DMS53 treated with DMSO at 0.1 percent for 48 hours (cell line): ENCODE measurements at regions not wholly inside any gene's neighbourhood (a gene's known extent, or its start where the extent isn't known, plus 50 kb on each side); places are given as distances from the start of the nearest gene placed in this dataset.
A peak's percentile ranks its signal among the peaks of the same experiment; 100 is the strongest.
"Not testable (repeated sequence)": the region's sequence is repeated elsewhere in the genome, so short reads cannot be mapped to it uniquely, and the experiment has no call there.

ENCODE experiments used
- DNase-seq: peaks from one replicate; lab custom pipeline; 2025; ENCODE audit not compliant: unreplicated experiment; lab: John Stamatoyannopoulos, UW

DNA sequence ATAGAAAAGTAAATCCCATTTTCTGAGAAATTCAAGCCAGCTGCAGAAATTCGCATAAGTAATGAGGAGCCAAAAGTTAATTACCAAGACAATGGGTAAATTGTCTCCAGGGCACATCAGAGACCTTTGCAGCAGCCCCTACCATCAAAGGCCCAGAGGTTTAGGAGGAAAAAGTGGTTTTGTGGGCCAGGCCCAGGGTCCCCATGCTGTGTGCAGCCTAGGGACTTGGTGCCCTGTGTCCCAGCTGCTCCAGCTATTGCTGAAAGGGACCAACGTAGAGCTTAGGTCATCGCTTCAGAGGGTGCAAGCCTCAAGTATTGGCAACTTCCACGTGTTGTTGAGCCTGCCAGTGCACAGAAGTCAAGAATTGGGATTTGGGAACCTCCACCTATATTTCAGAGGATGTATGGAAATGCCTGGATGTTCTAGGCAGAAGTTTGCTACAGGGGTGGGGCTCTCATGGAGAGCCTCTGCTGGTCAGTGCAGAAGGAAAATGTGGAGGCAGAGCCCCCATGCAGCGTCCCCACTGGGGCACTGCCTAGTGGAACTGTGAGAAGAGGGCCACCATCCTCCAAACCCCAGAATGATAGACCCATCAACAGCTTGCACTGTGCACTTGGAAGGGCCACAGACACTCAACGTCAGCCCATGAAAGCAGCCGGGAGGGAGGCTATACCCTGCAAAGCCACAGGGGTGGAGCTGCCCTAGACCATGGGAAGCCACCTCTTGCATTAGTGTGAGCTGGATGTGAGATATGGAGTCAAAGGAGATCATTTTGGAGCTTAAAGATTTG, 731.3 kb upstream of the GRAMD2B start:
- DNase-seq: not testable (repeated sequence)

DNA sequence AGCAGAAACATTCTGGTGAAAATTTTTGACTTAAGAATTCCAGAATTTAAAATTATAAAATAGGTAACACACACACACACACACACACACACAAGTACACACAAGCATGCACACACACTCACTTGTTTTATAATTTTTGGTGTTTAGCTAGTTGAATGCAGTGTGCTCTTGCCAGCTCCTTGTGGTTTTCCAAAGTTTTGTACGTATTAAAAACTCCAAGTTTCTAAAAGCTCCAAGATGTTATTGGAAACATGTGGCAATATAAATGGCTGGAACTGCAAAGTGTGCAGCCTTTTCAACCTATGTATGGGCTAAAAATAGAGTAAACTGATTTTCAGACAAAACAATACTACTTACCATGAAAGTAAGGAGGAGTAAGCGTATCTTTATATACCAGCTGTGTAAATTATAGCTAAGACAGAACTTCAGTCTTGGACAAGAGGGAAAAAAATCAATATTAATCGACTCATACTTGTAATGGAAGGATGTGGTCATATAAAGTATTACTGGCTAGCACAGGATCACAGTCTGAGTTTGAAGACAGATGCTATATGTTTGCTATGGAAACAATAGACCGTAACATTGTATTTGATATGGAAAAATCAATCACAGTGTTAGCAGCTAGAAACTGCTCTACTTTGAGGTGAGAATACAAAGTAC, 727.1 kb upstream of the GRAMD2B start:
- DNase-seq: no peak

DNA sequence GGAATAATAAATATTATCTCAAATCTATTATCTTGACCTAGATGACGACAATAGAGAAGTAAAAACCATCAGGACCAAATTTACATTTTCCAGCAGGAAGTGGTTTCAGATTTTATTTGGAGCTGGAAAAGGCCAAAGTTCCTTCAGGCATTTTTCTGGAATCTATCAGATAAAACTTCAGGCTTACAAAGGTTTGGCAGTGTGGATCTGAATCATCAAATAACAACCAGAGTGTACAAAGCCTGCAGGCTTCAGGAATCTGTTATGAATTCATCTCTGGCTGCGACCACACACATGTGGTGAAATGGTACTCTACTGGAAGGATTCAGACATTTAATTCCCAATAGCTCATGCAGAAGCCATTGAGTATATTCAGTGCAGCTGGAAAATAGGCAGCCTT, 726.4 kb upstream of the GRAMD2B start:
- no peak for DNase-seq

GRCh38 chr5:125698420-125698819, 724.8 kb upstream of the GRAMD2B start:
- DNase-seq: no peak

- DNase-seq: peak; percentile 22
Observed at GRCh38 chr5:125699860-125700259, 723.3 kb upstream of the GRAMD2B start.

DNA sequence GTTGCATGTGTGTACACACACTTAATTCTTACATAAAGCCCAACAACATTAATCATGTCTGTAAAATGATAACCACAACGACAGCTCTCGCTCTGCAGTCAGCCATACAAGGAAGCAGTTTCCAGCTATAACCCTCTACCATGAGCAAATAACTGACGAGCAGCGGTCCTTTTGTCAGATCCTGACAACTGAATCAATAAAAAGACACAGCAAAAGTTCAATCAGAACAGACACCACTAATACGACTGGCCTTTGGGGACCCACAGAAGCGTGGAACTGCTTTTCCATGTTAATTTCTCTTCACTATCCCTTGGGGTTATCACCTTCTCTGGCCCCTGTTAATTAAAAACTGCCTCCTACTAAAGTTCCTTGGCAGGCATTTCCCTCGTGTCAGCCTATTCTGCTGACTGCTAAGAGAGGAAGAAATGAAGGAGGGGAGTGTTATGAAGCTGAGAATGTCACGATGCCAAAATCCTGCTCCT, 722.8 kb upstream of the GRAMD2B start:
- peak; percentile 90 for DNase-seq

DNA sequence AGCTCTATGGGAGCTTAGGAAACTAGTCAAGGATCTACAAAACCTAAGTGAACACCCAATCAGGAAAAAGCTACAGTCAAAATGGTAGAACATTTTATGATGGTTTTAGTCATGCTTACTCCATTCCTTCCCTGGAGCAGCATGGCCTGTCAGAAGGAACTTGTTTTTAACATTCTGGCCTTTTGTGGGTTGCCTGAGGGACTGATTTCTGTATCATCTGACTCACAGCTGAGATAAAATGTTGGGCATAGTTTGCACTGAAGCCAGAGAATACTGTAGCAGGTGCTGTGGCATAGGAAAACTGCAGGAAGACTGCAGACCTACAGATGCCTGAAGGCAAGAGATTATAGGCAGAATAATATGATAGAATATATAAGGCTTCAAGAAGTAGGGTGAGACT, 719.6 kb upstream of the GRAMD2B start:
- DNase-seq: no peak

- no peak for DNase-seq
Observed at GRCh38 chr5:125704888-125705287, 718.3 kb upstream of the GRAMD2B start.

DNA sequence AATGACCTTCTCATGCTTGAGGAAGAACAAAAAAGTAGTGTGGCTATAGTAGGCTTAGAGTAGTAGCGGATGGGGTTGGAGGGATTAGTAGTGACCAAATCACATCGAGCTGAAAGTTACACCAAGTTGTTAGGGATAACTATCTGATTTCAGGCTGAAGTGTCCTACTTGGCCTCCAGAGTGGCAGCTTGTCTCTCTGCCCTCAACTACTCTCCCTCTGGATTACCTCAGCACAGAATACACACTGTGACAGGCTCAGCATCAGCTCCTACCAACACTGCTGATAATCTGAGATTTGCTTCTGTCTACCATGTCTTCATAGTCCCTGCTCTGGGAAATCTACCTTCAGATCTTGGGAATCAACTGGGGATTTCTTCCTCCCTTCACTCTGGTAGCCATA, 714.6 kb upstream of the GRAMD2B start:
- DNase-seq: no peak

DNA sequence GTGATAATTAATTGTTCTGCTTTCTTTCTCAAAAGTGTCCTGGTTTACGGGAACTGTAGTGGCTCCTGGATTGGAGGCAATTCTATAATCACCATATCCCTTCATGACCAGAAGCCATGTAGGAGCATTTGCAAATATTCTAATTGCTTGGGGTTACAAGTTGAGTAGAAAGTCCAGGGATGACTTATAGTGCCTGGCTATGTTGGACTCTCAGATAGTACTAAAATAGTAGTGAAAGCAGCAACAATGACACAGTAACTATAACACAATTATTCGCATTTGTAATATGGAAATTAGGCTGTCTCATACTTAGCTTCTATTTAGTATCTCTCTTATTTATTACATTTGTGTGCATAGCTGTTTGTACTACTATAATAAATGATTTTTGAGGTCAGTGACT, 712.5 kb upstream of the GRAMD2B start:
- no peak for DNase-seq

- DNase-seq: no peak
Observed at GRCh38 chr5:125712397-125712796, 710.8 kb upstream of the GRAMD2B start.

DNA sequence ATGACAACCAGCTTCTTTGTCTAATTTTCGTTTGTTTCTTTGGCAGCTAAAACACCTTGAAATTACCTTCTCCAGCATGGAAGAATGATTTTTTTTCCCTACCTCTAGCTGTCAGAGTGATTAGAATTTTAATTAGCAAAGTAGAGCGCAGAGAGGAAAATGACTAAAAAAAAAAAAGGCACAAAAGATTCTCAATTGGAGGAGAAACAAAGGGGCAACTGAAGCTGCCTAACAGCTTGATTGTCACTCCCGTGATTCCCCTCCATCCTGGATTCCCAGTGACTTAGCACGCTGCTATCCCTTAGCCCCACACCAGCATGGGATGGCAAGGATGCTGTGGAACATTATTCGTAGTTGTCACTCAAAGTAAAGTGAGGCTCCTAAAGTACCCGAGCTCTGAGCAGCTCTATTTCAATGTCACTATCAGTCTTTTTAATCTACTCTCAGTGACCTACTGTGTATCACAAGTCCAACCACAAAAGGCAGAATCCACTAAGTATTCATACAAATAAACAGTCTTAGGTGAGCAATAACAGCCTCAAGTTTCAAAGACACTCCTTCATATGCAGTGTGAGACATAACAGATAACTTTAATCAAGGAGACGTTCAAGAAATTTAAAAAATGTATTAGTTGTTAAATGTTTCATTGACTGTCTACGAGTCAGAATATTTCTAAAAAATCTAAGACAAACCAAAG, 710.0 kb upstream of the GRAMD2B start:
- DNase-seq: no peak

DNA sequence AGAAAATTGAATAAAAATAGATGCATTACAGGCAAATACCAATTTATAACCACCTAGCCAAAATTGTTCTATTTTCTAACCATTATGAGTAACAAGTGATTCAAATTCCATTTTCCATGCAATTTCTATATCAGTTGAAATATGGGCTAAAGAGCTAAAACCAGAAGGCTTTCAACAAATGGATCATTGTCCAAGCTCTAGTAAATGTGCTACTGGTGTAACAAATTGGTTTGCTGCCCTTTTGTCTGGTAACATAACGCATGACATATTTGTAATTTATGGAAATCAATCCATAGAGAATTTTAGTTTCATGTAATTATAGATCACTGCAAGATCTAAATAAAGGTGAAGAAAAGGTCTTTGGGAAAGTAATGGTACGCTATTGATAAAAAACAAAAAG, 708.0 kb upstream of the GRAMD2B start:
- no peak for DNase-seq

DNA sequence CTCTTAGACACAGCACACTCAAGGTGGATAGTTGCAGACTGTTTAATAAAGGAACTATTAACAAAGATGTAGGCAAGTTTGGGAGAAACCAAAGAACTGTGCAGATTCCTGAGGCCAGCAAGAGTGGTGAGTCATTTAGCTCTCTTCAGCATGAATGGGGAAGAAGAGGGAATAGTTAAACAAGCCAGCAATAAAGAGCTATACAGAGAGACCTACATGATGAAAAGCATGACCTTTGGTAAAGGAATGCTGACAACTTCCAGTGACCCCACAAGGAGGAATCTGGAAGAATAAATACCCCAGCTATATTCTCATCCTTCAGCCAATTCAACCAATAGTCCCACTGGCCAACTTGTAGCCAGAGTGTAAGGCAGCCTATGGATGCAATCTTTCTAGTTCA, 706.0 kb upstream of the GRAMD2B start:
- DNase-seq: peak; percentile 33

GRCh38 chr5:125719681-125720347, 703.4 kb upstream of the GRAMD2B start:
- peak; percentile 96 for DNase-seq

DNA sequence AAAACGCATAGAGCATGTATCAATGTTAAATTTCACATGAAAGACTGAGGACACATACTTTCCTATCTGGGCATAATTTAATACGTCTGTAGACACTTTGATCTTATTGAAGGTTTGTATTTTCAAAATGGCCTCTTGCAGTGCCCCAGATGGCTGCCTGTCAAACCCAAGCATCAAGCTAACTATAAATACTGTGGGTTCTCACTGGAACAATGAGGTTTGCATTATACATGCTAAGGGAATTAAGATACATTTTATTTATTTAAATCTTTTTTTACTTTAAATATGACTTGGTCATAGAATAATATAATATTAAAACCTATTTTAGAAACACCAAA, 702.9 kb upstream of the GRAMD2B start:
- DNase-seq: no peak

DNA sequence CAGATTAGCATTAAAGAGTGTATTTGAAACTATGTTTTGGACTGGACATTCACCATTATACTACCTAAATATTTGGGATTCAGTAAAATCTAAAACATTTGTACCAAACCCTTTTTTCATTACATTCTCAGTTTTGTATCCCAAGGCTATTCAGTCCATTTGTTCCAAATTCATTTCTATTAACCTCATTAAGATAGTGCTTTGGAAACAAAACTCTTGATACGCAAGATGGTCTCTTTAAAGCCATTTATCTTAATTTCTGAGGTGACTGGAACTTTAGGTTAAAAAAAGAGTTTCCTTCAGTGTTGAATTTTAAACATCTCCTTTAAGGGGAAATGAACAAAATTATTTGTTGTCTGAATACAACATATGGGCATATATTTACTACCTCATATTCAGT, 702.5 kb upstream of the GRAMD2B start:
- DNase-seq: no peak

- no peak for DNase-seq
Observed at GRCh38 chr5:125722550-125722949, 700.7 kb upstream of the GRAMD2B start.

DNA sequence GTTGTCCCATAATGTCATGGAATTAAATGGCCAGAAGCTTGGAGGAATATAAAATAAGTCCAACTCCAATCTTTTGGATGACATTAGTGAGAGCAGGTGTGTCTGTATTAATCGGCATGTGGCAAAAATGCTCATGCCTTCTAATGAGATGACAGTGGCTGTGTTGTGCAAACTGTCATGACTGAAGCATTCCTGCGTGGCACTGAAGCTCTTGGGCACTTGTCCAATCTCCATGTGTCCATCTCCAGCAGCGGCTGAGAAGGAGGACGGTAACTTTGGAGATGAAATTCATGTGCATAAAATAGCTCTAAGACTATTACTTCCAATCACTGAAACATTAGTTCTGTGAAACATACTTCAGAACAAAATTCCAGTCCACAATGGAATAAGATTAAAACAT, 697.5 kb upstream of the GRAMD2B start:
- no peak for DNase-seq

GRCh38 chr5:125743939-125744338, 679.3 kb upstream of the GRAMD2B start:
- no peak for DNase-seq

- DNase-seq: no peak
Observed at GRCh38 chr5:125746917-125747316, 676.3 kb upstream of the GRAMD2B start.
